HCT116 (cell line): ENCODE measurements at regions not wholly inside any gene's neighbourhood (a gene's known extent, or its start where the extent isn't known, plus 50 kb on each side); places are given as distances from the start of the nearest gene placed in this dataset.

Experiments
- ATAC-seq: fragments of 200-7000 bp; cut with Tn5 transposase; 2 replicates; pipeline ENCODE4 v1.9.1; 2020; ENCODE audit warnings: mild to moderate bottlenecking, moderate library complexity
- BruUV-seq: library from RNA; stranded (reverse); fragments of 400-500 nt; replicated peaks from 2 replicates; lab custom pipeline; 2021; lab: Mats Ljungman, UMichigan
- CTCF ChIA-PET: fragments of 300-600 bp; sonication (Branson Sonifier 250); formaldehyde crosslinking; loops from one replicate; lab custom pipeline; 2021; ENCODE audit warnings: antibody characterized with exemption; lab: Charles Lee
- POLR2A ChIA-PET: fragments of 300-600, 350-600 bp; sonication (Branson Sonifier 250); formaldehyde crosslinking; loops from one replicate; lab custom pipeline; 2021; ENCODE audit warnings: antibody characterized with exemption; lab: Charles Lee
- RAD21 ChIA-PET, 2 experiments: fragments of 300-600 bp; sonication (Branson Sonifier 250); formaldehyde crosslinking; loops; one replicate each; lab custom pipeline; 2023; ENCODE audit warnings: low total read pairs in 2 of 2; ENCODE audit not compliant: uncharacterized antibody in 2 of 2, unreplicated experiment in 2 of 2, low non-redundant PET in 1 of 2; lab: Charles Lee
- DNase-seq: peaks from one replicate; pipeline ENCODE4 v3.0.0-alpha.2; 2010; ENCODE audit warnings: low read depth, low spot score
- H2AFZ ChIP-seq: fragments of 200-600 bp; shearing (Covaris generic), sonication (generic); 2 replicates; pipeline ENCODE4 v1.6.1; 2017; ENCODE audit warnings: low read depth, mixed run types, mixed read lengths, antibody characterized with exemption, low read length; ENCODE audit not compliant: poor library complexity, severe bottlenecking
- H3K27ac ChIP-seq: 2 replicates; pipeline ENCODE4 v1.5.1; 2012; ENCODE audit warnings: low read depth, low read length
- H3K27me3 ChIP-seq: fragments of 200-600 bp; sonication (generic); 2 replicates; pipeline ENCODE4 v1.6.1; 2016; ENCODE audit warnings: mixed run types, low read length, mixed read lengths; ENCODE audit not compliant: insufficient read depth
- H3K36me3 ChIP-seq, 2 experiments: fragments of 200-500 bp in 1 of 2; fragments of 200-600 bp in 1 of 2; sonication (Bioruptor generic) in 1 of 2; sonication (generic) in 1 of 2; 2 replicates each; pipeline versions ENCODE4 v1.5.1 to v1.6.1; 2014 to 2016; ENCODE audit warnings: low read length in 2 of 2, inconsistent platforms in 1 of 2, mixed read lengths in 1 of 2, mixed run types in 1 of 2; ENCODE audit not compliant: insufficient read depth in 2 of 2, control insufficient read depth in 1 of 2
- H3K4me1 ChIP-seq, 2 experiments: fragments of 200-600 bp in 1 of 2; sonication (generic) in 1 of 2; 2 replicates each; pipeline versions ENCODE4 v1.5.1 to v1.6.1; 2012 to 2017; ENCODE audit warnings: low read length in 2 of 2, inconsistent platforms in 1 of 2, mild to moderate bottlenecking in 1 of 2, mixed read lengths in 1 of 2, mixed run types in 1 of 2, moderate library complexity in 1 of 2; ENCODE audit not compliant: insufficient read depth in 2 of 2, control insufficient read depth in 1 of 2
- H3K4me2 ChIP-seq: fragments of 200-600 bp; sonication (generic); 2 replicates; pipeline ENCODE4 v1.6.1; 2017; ENCODE audit warnings: mixed run types, low read length, mixed read lengths
- H3K4me3 ChIP-seq, 2 experiments: fragments of 200-600 bp in 1 of 2; sonication (generic) in 1 of 2; replicated peaks in 1 of 2; 2 replicates each; pipeline ENCODE4 v1.5.1; 2011 to 2016; ENCODE audit warnings: low read length in 2 of 2, control low read depth in 1 of 2, low read depth in 1 of 2, mild to moderate bottlenecking in 1 of 2, mixed read lengths in 1 of 2, mixed run types in 1 of 2
- H3K79me2 ChIP-seq: fragments of 200-600 bp; sonication (generic); 2 replicates; pipeline ENCODE4 v1.6.1; 2017; ENCODE audit warnings: mild to moderate bottlenecking, mixed run types, low read length, moderate library complexity, mixed read lengths; ENCODE audit not compliant: insufficient read depth
- H3K9ac ChIP-seq: fragments of 200-600 bp; sonication (generic); 2 replicates; pipeline ENCODE4 v1.6.1; 2016; ENCODE audit warnings: low read length, mixed read lengths
- H3K9me2 ChIP-seq: fragments of 200-600 bp; sonication (generic), shearing (Covaris generic); 2 replicates; pipeline ENCODE4 v1.6.1; 2017; ENCODE audit warnings: mixed run types, mild to moderate bottlenecking, moderate library complexity; ENCODE audit not compliant: insufficient read depth
- H3K9me3 ChIP-seq, 2 experiments: fragments of 200-500 bp in 1 of 2; fragments of 200-600 bp in 1 of 2; sonication (Bioruptor generic) in 1 of 2; sonication (generic) in 1 of 2; 2 replicates each; pipeline ENCODE4 v1.6.1; 2014 to 2017; ENCODE audit warnings: low read length in 2 of 2, mixed read lengths in 2 of 2, inconsistent platforms in 1 of 2, low read depth in 1 of 2, mild to moderate bottlenecking in 1 of 2, mixed run types in 1 of 2, moderate library complexity in 1 of 2; ENCODE audit not compliant: control insufficient read depth in 1 of 2, insufficient read depth in 1 of 2
- H4K20me1 ChIP-seq: fragments of 200-600 bp; sonication (generic), shearing (Covaris generic); 2 replicates; pipeline ENCODE4 v1.6.1; 2017; ENCODE audit warnings: mixed run types, mild to moderate bottlenecking, moderate library complexity; ENCODE audit not compliant: insufficient read depth
- EGR1 ChIP-seq: IDR thresholded peaks from 2 replicates; pipeline ENCODE4 v1.6.1; 2012; ENCODE audit warnings: low read depth
- ELF1 ChIP-seq: IDR thresholded peaks from 2 replicates; pipeline ENCODE4 v1.6.1; 2012; ENCODE audit warnings: low read depth, borderline replicate concordance
- EZH2 ChIP-seq: fragments of 200-600 bp; sonication (generic); IDR thresholded peaks from 2 replicates; pipeline ENCODE4 v1.6.1; 2017; ENCODE audit warnings: antibody characterized with exemption, mixed run types
- EZH2phosphoT487 ChIP-seq: fragments of 200-600 bp; IDR thresholded peaks from 2 replicates; pipeline ENCODE4 v1.6.1; 2018; ENCODE audit warnings: antibody characterized with exemption, borderline replicate concordance
- POLR2AphosphoS5 ChIP-seq: IDR thresholded peaks from 2 replicates; pipeline ENCODE4 v1.6.1; 2011; ENCODE audit warnings: mild to moderate bottlenecking, low read depth, low read length, moderate library complexity
- SP1 ChIP-seq: IDR thresholded peaks from 2 replicates; pipeline ENCODE4 v1.6.1; 2012; ENCODE audit warnings: low read depth
- SRF ChIP-seq: IDR thresholded peaks from 2 replicates; pipeline ENCODE4 v1.6.1; 2012; ENCODE audit warnings: low read depth
- ZNF274 ChIP-seq: fragments of 200-500 bp; sonication (Bioruptor generic); IDR thresholded peaks from 2 replicates; pipeline ENCODE4 v1.6.1; 2014; ENCODE audit warnings: mild to moderate bottlenecking, low read depth, low read length, inconsistent platforms
- intact Hi-C: fragments of 100-400 bp; cut with micrococcal nuclease; formaldehyde crosslinking; loops from 2 replicates; pipeline ENCODE4 v1.10.0; 2022
- TF ChIP-seq, protein P1 (sequence below): IDR thresholded peaks from 2 replicates; pipeline ENCODE4 v1.6.1; 2012
- TF ChIP-seq, protein P2 (sequence below), 3 experiments: fragments of 200-600 bp in 1 of 3; sonication (generic) in 1 of 3; IDR thresholded peaks in 2 of 3; conservative IDR thresholded peaks in 1 of 3; 2 replicates each; pipeline ENCODE4 v1.5.1; 2012 to 2017; ENCODE audit warnings: low read depth in 2 of 3, low read length in 2 of 3, antibody characterized with exemption in 1 of 3, borderline replicate concordance in 1 of 3, control low read depth in 1 of 3, mild to moderate bottlenecking in 1 of 3, mixed read lengths in 1 of 3, mixed run types in 1 of 3, moderate library complexity in 1 of 3; ENCODE audit not compliant: insufficient read depth in 1 of 3
- TF ChIP-seq, protein P3 (sequence below): IDR thresholded peaks from 2 replicates; pipeline ENCODE4 v1.6.1; 2012
- TF ChIP-seq, protein P4 (sequence below): IDR thresholded peaks from 2 replicates; pipeline ENCODE4 v1.6.1; 2012; ENCODE audit warnings: low read depth

DNA sequence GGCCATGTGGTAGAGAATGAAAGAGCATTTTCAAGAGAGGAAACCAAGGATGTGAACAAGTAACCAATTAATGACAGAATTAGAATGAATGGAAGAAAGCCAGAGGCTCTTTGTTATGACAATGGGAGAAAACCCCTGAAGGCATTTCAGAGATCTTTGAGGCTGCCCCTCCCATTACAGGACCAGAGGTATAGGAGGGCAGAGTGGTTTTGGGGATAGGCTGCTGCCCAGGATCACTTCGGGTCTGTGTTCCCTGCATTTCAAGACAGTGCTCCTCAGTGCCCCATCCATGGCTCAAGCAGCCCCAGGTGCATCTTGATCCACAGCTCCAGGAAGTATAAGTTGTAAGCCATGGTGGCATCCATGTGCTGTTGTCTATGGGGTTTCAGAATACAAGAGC, 124.0 kb upstream of the HPF1 start:
- Histone ChIP-seq H3K9me3 (no peaks in the 10 kb centered on the region), H3K9ac (no peak overlapping the region), H3K27me3 (no peaks in the 10 kb centered on the region), H2AFZ (no peak overlapping the region), H3K4me1 (no peaks in the 10 kb centered on the region), H4K20me1 (no peaks in the 10 kb centered on the region), H3K4me3 (no peak overlapping the region), H3K4me2 (no peak overlapping the region), H3K79me2 (no peaks in the 10 kb centered on the region), H3K27ac (no peak overlapping the region), H3K36me3 (no peaks in the 10 kb centered on the region), H3K9me2 (no peaks in the 10 kb centered on the region)
- CTCF ChIA-PET = no interaction called here
- POLR2A ChIA-PET = no interaction called here
- no TSS peak for BruUV-seq
- RAD21 ChIA-PET = no interaction called here
- intact Hi-C loops = no loop called here
- ATAC-seq = no peak
- TF ChIP-seq, protein P1, sequence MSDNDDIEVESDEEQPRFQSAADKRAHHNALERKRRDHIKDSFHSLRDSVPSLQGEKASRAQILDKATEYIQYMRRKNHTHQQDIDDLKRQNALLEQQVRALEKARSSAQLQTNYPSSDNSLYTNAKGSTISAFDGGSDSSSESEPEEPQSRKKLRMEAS = no peak
- TF ChIP-seq ELF1 (no peak), SP1 (no peak), EZH2phosphoT487 (no peak), EZH2 (no peak), SRF (no peak), EGR1 (no peak), POLR2AphosphoS5 (no peak), ZNF274 (no peak)
- TF ChIP-seq, protein P2, sequence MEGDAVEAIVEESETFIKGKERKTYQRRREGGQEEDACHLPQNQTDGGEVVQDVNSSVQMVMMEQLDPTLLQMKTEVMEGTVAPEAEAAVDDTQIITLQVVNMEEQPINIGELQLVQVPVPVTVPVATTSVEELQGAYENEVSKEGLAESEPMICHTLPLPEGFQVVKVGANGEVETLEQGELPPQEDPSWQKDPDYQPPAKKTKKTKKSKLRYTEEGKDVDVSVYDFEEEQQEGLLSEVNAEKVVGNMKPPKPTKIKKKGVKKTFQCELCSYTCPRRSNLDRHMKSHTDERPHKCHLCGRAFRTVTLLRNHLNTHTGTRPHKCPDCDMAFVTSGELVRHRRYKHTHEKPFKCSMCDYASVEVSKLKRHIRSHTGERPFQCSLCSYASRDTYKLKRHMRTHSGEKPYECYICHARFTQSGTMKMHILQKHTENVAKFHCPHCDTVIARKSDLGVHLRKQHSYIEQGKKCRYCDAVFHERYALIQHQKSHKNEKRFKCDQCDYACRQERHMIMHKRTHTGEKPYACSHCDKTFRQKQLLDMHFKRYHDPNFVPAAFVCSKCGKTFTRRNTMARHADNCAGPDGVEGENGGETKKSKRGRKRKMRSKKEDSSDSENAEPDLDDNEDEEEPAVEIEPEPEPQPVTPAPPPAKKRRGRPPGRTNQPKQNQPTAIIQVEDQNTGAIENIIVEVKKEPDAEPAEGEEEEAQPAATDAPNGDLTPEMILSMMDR (IDR thresholded peaks at IDR 0.05 in 2 of 3, conservative IDR thresholded peaks at IDR 0.05 in 1 of 3; ENCODE audit: borderline replicate concordance in 1 of 3, insufficient read depth in 1 of 3, low read depth in 2 of 3, low read length in 2 of 3) = no peak
- TF ChIP-seq, protein P3, sequence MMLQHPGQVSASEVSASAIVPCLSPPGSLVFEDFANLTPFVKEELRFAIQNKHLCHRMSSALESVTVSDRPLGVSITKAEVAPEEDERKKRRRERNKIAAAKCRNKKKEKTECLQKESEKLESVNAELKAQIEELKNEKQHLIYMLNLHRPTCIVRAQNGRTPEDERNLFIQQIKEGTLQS = no peak
- TF ChIP-seq, protein P4, sequence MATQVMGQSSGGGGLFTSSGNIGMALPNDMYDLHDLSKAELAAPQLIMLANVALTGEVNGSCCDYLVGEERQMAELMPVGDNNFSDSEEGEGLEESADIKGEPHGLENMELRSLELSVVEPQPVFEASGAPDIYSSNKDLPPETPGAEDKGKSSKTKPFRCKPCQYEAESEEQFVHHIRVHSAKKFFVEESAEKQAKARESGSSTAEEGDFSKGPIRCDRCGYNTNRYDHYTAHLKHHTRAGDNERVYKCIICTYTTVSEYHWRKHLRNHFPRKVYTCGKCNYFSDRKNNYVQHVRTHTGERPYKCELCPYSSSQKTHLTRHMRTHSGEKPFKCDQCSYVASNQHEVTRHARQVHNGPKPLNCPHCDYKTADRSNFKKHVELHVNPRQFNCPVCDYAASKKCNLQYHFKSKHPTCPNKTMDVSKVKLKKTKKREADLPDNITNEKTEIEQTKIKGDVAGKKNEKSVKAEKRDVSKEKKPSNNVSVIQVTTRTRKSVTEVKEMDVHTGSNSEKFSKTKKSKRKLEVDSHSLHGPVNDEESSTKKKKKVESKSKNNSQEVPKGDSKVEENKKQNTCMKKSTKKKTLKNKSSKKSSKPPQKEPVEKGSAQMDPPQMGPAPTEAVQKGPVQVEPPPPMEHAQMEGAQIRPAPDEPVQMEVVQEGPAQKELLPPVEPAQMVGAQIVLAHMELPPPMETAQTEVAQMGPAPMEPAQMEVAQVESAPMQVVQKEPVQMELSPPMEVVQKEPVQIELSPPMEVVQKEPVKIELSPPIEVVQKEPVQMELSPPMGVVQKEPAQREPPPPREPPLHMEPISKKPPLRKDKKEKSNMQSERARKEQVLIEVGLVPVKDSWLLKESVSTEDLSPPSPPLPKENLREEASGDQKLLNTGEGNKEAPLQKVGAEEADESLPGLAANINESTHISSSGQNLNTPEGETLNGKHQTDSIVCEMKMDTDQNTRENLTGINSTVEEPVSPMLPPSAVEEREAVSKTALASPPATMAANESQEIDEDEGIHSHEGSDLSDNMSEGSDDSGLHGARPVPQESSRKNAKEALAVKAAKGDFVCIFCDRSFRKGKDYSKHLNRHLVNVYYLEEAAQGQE = no peak
- DNase-seq = no peak
